Sigmoid colon (tissue), 6 donors: ENCODE measurements at regions not wholly inside any gene's neighbourhood (a gene's known extent, or its start where the extent isn't known, plus 50 kb on each side); places are given as distances from the start of the nearest gene placed in this dataset.

Experiments
- DNase-seq: peaks from one replicate; pipeline ENCODE4 v3.0.0-alpha.2; 2019
- H3K27ac ChIP-seq, 4 donors: fragments of 200-600 bp; sonication (generic); one replicate each; pipeline ENCODE4 v1.5.1; 2016 to 2019; ENCODE audit warnings: mild to moderate bottlenecking in 1 of 4
- H3K27me3 ChIP-seq, 3 donors: fragments of 200-600 bp; sonication (generic); one replicate each; pipeline ENCODE4 v1.5.1; 2019; ENCODE audit warnings: mild to moderate bottlenecking in 1 of 3
- H3K36me3 ChIP-seq, 4 donors: fragments of 200-600 bp; sonication (generic); one replicate each; pipeline ENCODE4 v1.5.1; 2016 to 2019
- H3K4me1 ChIP-seq, 4 donors: fragments of 200-600 bp; sonication (generic); one replicate each; pipeline ENCODE4 v1.5.1; 2017 to 2019
- H3K4me3 ChIP-seq, 4 donors: fragments of 200-600 bp; sonication (generic); one replicate each; pipeline ENCODE4 v1.5.1; 2017 to 2019; ENCODE audit warnings: mild to moderate bottlenecking in 2 of 4, moderate library complexity in 1 of 4
- H3K9me3 ChIP-seq, 4 donors: fragments of 200-600 bp in 3 of 4; sonication (generic) in 3 of 4; one replicate each; pipeline versions ENCODE4 v1.5.1 to v1.6.1; 2013 to 2019
- EP300 ChIP-seq, 4 donors: sonication (generic); formaldehyde crosslinking; IDR thresholded peaks; one replicate each; pipeline ENCODE4 v1.6.1; 2017; ENCODE audit warnings: antibody characterized with exemption in 4 of 4
- POLR2A ChIP-seq, 2 donors: fragments of 450-650 bp; IDR thresholded peaks; one replicate each; pipeline ENCODE4 v1.6.1; 2016; ENCODE audit warnings: antibody characterized with exemption in 2 of 2, mild to moderate bottlenecking in 2 of 2, moderate library complexity in 2 of 2
- POLR2AphosphoS5 ChIP-seq, 4 donors: sonication (generic); formaldehyde crosslinking; IDR thresholded peaks; one replicate each; pipeline ENCODE4 v1.6.1; 2017; ENCODE audit warnings: antibody characterized with exemption in 4 of 4
- WGBS, 2 donors: extraction: QIAGEN DNeasy Blood & Tissue Kit; methylation state at CpG; one replicate each; pipeline ENCODE4 v1.1.7; 2013; 5-methylcytosine and 5-hydroxymethylcytosine counted together
- intact Hi-C: fragments of 100-400 bp; cut with DNase I; formaldehyde crosslinking; loops from one replicate; pipeline ENCODE4 v1.15.1; 2023
- TF ChIP-seq, protein P1 (sequence below), 4 experiments: fragments of 450-650 bp in 3 of 4; fragments of 200-600 bp in 1 of 4; IDR thresholded peaks; one replicate each; pipeline ENCODE4 v1.5.1; 2016 to 2019; ENCODE audit warnings: antibody characterized with exemption in 4 of 4, mild to moderate bottlenecking in 3 of 4, moderate library complexity in 2 of 4
- donor health status: healthy with polysubstance abuse.
- donor health status: healthy.

DNA sequence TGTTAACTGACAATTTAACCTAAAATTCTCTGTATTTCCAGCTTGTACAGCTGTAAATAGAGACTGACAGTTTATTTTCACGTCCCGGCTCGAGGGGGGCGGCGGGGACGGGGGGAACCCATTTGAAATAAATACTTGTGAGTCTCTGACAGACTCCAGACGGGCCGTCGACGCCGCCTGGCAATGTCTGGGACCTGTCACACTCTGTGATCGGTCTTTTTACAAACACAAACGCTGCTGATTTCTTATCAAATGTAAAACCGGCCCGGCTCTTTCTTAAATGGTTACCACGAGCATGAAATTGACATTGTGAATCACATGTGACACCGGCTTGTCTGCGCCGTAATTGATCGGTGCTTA lies 57.0 kb downstream of the UNCX start:
- no peak for DNase-seq
- Histone ChIP-seq H3K4me1 (peaks cover 0 to 22% (median 19%) of the 10 kb centered on the region in 4 donors), H3K27me3 (peaks cover 6 to 77% (median 46%) of the 10 kb centered on the region in 3 donors), H3K4me3 (peak overlapping the region; percentile 25 to 48 (median 40)), H3K36me3 (no peaks in the 10 kb centered on the region), H3K9me3 (no peaks in the 10 kb centered on the region), H3K27ac (peak overlapping the region in 1 of 4 donors; percentile 4)
- intact Hi-C loops = no loop called here
- TF ChIP-seq, protein P1, sequence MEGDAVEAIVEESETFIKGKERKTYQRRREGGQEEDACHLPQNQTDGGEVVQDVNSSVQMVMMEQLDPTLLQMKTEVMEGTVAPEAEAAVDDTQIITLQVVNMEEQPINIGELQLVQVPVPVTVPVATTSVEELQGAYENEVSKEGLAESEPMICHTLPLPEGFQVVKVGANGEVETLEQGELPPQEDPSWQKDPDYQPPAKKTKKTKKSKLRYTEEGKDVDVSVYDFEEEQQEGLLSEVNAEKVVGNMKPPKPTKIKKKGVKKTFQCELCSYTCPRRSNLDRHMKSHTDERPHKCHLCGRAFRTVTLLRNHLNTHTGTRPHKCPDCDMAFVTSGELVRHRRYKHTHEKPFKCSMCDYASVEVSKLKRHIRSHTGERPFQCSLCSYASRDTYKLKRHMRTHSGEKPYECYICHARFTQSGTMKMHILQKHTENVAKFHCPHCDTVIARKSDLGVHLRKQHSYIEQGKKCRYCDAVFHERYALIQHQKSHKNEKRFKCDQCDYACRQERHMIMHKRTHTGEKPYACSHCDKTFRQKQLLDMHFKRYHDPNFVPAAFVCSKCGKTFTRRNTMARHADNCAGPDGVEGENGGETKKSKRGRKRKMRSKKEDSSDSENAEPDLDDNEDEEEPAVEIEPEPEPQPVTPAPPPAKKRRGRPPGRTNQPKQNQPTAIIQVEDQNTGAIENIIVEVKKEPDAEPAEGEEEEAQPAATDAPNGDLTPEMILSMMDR (IDR thresholded peaks at IDR 0.05) = no peak
- no peak for TF ChIP-seq POLR2AphosphoS5 (IDR thresholded peaks at IDR 0.05)
- 17 to 25% methylated on average over 20 of the region's 20 CpGs for WGBS, 2 donors

DNA sequence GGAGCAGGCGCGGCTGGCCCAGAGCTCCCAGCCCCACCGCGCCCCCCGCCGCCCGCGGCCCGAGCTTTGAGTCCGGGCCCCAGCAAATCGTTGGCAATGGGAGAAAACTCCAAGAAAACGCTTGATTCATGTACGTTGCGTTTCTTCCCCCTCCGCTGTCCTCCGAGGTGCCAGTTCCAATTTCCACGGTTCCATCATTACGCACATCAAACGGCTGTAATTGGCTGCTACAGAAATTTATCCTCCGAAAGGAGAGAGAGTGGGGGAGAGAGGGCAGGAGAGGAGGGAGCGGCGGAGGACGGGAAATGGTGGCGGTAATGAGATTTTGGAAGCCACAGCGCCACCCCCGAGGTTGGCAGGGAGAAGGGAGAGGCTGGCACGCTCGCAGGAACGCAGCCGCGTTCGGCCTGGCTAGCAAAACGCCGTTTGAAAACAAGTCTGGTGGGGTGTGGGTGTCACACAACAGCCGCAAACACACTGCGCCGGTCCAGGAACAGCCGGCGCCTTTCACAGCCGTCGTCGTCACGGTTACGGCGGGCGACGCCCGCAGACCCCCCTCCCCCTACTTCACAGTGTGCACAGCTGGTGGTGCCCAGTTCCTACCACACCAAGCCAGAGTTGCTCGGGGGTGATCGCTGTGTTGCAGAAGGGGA lies 57.5 kb downstream of the UNCX start:
- H3K4me3 ChIP-seq = peak overlapping the region; percentile 25 to 48 (median 40)
- no peaks in the 10 kb centered on the region for H3K36me3 ChIP-seq
- H3K9me3 ChIP-seq = no peaks in the 10 kb centered on the region
- no peak for DNase-seq
- 3% methylated on average over 50 of the region's 50 CpGs for WGBS, 2 donors
- H3K27ac ChIP-seq = peak overlapping the region in 1 of 4 donors; percentile 4
- H3K27me3 ChIP-seq = peaks cover 6 to 72% (median 46%) of the 10 kb centered on the region in 3 donors
- intact Hi-C loops = no loop called here
- peaks cover 0 to 22% (median 19%) of the 10 kb centered on the region in 4 donors for H3K4me1 ChIP-seq
- TF ChIP-seq EP300 (IDR thresholded peaks at IDR 0.05) (no peak), POLR2AphosphoS5 (IDR thresholded peaks at IDR 0.05) (peak in 1 of 4 donors; percentile 8)

DNA sequence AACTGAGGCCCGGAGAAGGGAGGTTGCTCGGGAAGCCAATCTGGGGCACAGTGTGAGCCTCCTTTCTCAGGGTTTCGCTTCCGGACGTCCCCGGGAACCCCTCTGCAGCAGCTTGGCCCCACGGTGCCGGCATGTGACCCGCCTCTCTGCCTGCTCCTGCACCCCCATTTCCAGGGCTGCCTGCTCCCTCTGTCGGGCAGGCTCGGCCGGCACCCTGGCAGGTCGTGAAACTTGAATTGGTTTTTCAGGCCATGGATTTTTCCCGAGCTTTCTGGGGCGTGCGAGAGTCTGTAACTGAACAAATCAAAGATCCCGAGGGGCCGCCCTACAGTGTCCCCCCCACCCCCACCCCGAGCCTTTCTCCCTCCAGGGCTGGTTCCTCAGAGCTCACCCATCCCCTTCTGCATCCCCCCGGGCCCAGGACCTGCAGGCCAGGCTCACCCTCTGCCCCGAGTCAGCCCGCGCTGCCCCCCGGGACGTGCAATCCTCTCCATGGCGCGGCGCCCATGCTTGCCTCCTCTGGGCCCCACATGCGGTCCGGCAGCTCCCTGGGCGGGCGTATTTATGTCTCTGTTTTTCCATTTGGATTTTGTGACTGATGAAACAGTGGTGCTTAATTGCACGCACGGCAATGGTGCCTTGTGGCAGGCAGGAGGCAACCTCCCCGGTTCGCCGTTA lies 58.1 kb downstream of the UNCX start:
- H3K27ac ChIP-seq = peak overlapping the region in 1 of 4 donors; percentile 4
- intact Hi-C loops = no loop called here
- peak overlapping the region; percentile 25 to 48 (median 40) for H3K4me3 ChIP-seq
- TF ChIP-seq POLR2A (IDR thresholded peaks at IDR 0.05) (no peak), POLR2AphosphoS5 (IDR thresholded peaks at IDR 0.05) (no peak)
- TF ChIP-seq, protein P1 (IDR thresholded peaks at IDR 0.05) = no peak
- 41 to 44% methylated on average over 37 of the region's 37 CpGs for WGBS, 2 donors
- peaks cover 10 to 69% (median 51%) of the 10 kb centered on the region in 3 donors for H3K27me3 ChIP-seq
- H3K4me1 ChIP-seq = peaks cover 0 to 22% (median 19%) of the 10 kb centered on the region in 4 donors
- DNase-seq = no peak
- H3K36me3 ChIP-seq = no peaks in the 10 kb centered on the region
- H3K9me3 ChIP-seq = no peaks in the 10 kb centered on the region

DNA sequence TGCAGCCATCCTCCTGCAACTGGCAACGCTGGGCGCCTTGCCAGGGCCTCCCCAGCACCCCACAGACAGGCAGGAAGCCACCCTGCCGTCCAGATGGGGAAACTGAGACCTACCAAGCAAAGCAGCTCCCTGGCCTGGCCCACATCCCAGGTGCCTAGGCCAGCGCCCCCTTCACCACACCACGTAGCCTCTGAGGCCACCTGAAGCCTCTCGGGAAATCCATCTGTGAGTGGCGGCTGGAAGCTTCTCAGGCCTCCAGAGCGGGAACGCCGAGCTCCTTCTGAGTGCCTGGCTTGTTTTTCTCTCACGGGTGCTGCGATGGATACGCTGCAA lies 58.7 kb downstream of the UNCX start:
- intact Hi-C loops = no loop called here
- 86 to 87% methylated on average over 13 of the region's 13 CpGs for WGBS, 2 donors
- peaks cover 0 to 22% (median 19%) of the 10 kb centered on the region in 4 donors for H3K4me1 ChIP-seq
- peaks cover 15 to 69% (median 56%) of the 10 kb centered on the region in 3 donors for H3K27me3 ChIP-seq
- no peak for DNase-seq
- H3K27ac ChIP-seq = no peak overlapping the region
- no peaks in the 10 kb centered on the region for H3K9me3 ChIP-seq
- TF ChIP-seq, protein P1 (IDR thresholded peaks at IDR 0.05) = no peak
- TF ChIP-seq POLR2A (IDR thresholded peaks at IDR 0.05) (no peak), POLR2AphosphoS5 (IDR thresholded peaks at IDR 0.05) (no peak), EP300 (IDR thresholded peaks at IDR 0.05) (no peak)
- H3K4me3 ChIP-seq = no peak overlapping the region
- H3K36me3 ChIP-seq = no peaks in the 10 kb centered on the region

DNA sequence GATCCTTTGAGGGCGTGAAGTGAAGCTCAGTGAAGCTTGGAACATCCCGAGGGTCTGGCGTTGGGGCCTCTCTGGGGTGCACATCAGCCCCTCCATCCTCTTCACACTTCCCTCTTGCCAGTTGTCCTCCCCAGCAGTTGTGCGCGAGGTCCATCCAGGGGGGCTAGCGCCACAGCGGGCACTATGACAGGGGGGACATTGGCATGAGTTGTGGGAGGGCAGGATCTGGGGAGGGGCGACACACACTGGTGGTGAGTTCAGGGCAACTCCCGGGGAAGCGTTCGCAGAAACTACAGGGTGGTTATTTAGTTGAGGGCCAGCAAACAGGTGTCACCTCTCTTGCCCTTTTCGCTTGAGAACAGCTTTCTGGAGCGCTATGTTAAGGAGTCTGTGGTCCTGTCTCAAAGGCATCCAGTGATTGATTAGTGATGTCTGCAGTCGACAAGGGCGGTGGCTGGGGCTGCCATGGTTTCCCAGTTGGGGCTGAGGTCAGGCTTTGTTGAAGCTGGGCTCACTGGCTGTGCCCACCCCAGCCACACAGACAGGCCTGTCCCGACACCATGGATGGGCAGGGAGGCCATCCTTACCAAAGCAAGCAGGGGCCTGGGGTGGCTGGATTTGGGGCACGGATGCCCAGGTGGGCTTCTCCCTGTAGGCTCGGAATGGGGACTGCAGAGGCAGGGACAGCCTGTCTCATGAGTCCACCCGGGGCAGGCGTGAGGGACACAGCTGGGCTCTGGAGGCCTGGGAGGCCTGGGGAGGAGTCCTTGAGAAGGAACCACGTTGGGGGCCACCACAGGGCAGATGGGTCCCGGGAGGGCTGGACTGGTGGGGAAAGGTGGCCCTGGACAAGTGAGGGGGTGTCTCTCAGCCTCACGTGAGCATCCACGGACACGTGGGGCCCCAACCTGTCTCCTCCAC lies 59.4 kb downstream of the UNCX start:
- peaks cover 20 to 77% (median 64%) of the 10 kb centered on the region in 3 donors for H3K27me3 ChIP-seq
- H3K9me3 ChIP-seq = no peaks in the 10 kb centered on the region
- H3K27ac ChIP-seq = no peak overlapping the region
- H3K4me1 ChIP-seq = peaks cover 0 to 24% (median 20%) of the 10 kb centered on the region in 4 donors
- DNase-seq = no peak
- TF ChIP-seq POLR2AphosphoS5 (IDR thresholded peaks at IDR 0.05) (no peak), EP300 (IDR thresholded peaks at IDR 0.05) (no peak), POLR2A (IDR thresholded peaks at IDR 0.05) (no peak)
- TF ChIP-seq, protein P1 (IDR thresholded peaks at IDR 0.05) = no peak
- H3K4me3 ChIP-seq = no peak overlapping the region
- intact Hi-C loops = no loop called here
- WGBS, 2 donors = 77 to 79% methylated on average over 25 of the region's 25 CpGs
- H3K36me3 ChIP-seq = no peaks in the 10 kb centered on the region
